ENCODE measurements at regions not wholly inside any gene's neighbourhood (a gene's known extent, or its start where the extent isn't known, plus 50 kb on each side); places are given as distances from the start of the nearest gene placed in this dataset.

DNA sequence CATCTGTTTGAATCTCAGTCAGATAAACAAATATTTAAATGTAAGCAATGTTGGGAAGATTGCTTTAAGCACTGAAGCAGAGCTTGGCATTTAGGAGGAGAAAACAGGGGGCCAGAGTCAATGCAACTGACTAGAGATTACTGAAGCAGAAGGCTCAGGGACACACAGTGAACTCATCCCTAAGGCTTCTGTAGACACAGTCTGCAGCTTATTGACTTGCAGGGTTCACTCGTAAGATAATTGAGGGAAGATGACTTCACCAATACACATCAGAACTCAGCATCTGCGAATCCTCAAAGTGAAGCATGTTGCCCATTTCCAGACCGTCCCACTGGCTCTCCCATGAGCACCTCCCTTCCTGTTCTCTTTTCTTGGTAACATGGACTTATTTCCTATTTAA, 363.4 kb upstream of the PFKP start:
- Histone ChIP-seq H3K27me3 (ENCODE audit: insufficient read depth, low read length) (no peaks in the 10 kb centered on the region), H3K79me2 (ENCODE audit: insufficient read depth, low read length) (no peaks in the 10 kb centered on the region), H3K4me2 (ENCODE audit: insufficient read depth, low read length) (no peak overlapping the region), H3K4me1 (ENCODE audit: insufficient read depth, low read length) (no peaks in the 10 kb centered on the region), H3K9me3 (ENCODE audit: low read depth, low read length) (no peaks in the 10 kb centered on the region), H4K20me1 (ENCODE audit: insufficient read depth, low read length) (no peaks in the 10 kb centered on the region), H2AFZ (ENCODE audit: low read length) (no peak overlapping the region), H3K4me3 (ENCODE audit: insufficient read depth, low read length) (no peak overlapping the region), H3K27ac (ENCODE audit: low read depth, low read length) (no peak overlapping the region), H3K36me3 (ENCODE audit: insufficient read depth, low read length) (no peaks in the 10 kb centered on the region)
- TF ChIP-seq, protein P1, sequence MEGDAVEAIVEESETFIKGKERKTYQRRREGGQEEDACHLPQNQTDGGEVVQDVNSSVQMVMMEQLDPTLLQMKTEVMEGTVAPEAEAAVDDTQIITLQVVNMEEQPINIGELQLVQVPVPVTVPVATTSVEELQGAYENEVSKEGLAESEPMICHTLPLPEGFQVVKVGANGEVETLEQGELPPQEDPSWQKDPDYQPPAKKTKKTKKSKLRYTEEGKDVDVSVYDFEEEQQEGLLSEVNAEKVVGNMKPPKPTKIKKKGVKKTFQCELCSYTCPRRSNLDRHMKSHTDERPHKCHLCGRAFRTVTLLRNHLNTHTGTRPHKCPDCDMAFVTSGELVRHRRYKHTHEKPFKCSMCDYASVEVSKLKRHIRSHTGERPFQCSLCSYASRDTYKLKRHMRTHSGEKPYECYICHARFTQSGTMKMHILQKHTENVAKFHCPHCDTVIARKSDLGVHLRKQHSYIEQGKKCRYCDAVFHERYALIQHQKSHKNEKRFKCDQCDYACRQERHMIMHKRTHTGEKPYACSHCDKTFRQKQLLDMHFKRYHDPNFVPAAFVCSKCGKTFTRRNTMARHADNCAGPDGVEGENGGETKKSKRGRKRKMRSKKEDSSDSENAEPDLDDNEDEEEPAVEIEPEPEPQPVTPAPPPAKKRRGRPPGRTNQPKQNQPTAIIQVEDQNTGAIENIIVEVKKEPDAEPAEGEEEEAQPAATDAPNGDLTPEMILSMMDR (IDR thresholded peaks at IDR 0.05; ENCODE audit: extremely low read depth, low read depth, low read length) = no peak
- no peak for DNase-seq (ENCODE audit: insufficient read length, low spot score, missing footprints)

DNA sequence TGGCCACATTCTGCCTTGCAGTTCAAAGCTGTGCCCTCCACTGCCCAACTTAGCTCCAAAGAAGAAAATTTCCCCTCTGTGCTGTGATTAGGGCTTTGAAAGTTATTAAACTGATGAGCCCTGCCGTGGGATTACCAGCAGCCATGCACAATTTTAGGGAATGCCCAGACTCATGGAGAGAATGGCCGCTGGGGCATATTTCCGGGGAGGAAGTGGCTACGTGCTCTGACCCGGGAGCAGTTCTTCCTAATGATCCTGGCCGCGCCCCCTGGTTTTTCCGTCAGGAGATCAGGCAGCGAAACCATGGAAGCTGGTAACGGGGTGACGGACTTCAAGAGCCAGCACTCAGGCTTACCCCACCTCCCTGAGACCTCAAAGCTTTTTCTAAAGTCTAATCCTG, 365.5 kb upstream of the PFKP start:
- Histone ChIP-seq H4K20me1 (ENCODE audit: insufficient read depth, low read length) (no peaks in the 10 kb centered on the region), H3K9me3 (ENCODE audit: low read depth, low read length) (no peaks in the 10 kb centered on the region), H3K4me3 (ENCODE audit: insufficient read depth, low read length) (no peak overlapping the region), H3K36me3 (ENCODE audit: insufficient read depth, low read length) (no peaks in the 10 kb centered on the region), H2AFZ (ENCODE audit: low read length) (no peak overlapping the region), H3K4me1 (ENCODE audit: insufficient read depth, low read length) (no peaks in the 10 kb centered on the region), H3K27ac (ENCODE audit: low read depth, low read length) (no peak overlapping the region), H3K4me2 (ENCODE audit: insufficient read depth, low read length) (no peak overlapping the region), H3K27me3 (ENCODE audit: insufficient read depth, low read length) (no peaks in the 10 kb centered on the region), H3K79me2 (ENCODE audit: insufficient read depth, low read length) (no peaks in the 10 kb centered on the region)
- no peak for DNase-seq (ENCODE audit: insufficient read length, low spot score, missing footprints)
- TF ChIP-seq, protein P1 (IDR thresholded peaks at IDR 0.05; ENCODE audit: extremely low read depth, low read depth, low read length) = no peak

GRCh38 chr10:2700626-2701305, 366.6 kb upstream of the PFKP start:
- Histone ChIP-seq H3K27ac (ENCODE audit: low read depth, low read length) (no peak overlapping the region), H4K20me1 (ENCODE audit: insufficient read depth, low read length) (no peaks in the 10 kb centered on the region), H3K79me2 (ENCODE audit: insufficient read depth, low read length) (no peaks in the 10 kb centered on the region), H3K36me3 (ENCODE audit: insufficient read depth, low read length) (no peaks in the 10 kb centered on the region), H3K4me1 (ENCODE audit: insufficient read depth, low read length) (no peaks in the 10 kb centered on the region), H3K4me3 (ENCODE audit: insufficient read depth, low read length) (no peak overlapping the region), H3K4me2 (ENCODE audit: insufficient read depth, low read length) (no peak overlapping the region), H2AFZ (ENCODE audit: low read length) (no peak overlapping the region), H3K27me3 (ENCODE audit: insufficient read depth, low read length) (no peaks in the 10 kb centered on the region), H3K9me3 (ENCODE audit: low read depth, low read length) (no peaks in the 10 kb centered on the region)
- DNase-seq (ENCODE audit: insufficient read length, low spot score, missing footprints) = no peak
- TF ChIP-seq, protein P1 (IDR thresholded peaks at IDR 0.05; ENCODE audit: extremely low read depth, low read depth, low read length) = no peak

DNA sequence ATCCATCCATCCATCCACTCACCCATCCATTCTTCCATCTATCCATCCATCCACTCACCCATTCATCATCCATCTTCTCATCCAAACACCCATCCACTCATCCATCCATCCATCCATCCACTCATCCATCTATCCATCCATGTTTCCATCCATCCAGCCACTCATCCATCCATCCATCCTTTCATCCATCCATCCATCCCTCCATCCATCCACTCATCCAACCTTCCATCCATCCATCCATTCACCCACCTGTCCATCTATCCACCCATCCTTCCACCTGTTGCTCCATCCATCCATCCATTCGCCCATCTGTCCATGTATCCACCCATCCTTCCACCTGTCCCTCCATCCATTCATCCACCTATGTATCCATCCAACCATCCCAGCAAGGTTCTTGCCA, 378.4 kb upstream of the PFKP start:
- no peaks in the 10 kb centered on the region for H3K4me1 ChIP-seq (ENCODE audit: insufficient read depth, low read length)
- no peaks in the 10 kb centered on the region for H3K36me3 ChIP-seq (ENCODE audit: insufficient read depth, low read length)
- no peaks in the 10 kb centered on the region for H3K79me2 ChIP-seq (ENCODE audit: insufficient read depth, low read length)
- H3K9me3 ChIP-seq (ENCODE audit: low read depth, low read length) = peaks cover 5% of the 10 kb centered on the region
- no peak overlapping the region for H3K4me3 ChIP-seq (ENCODE audit: insufficient read depth, low read length)
- no peaks in the 10 kb centered on the region for H3K27me3 ChIP-seq (ENCODE audit: insufficient read depth, low read length)
- no peak overlapping the region for H2AFZ ChIP-seq (ENCODE audit: low read length)
- H3K27ac ChIP-seq (ENCODE audit: low read depth, low read length) = no peak overlapping the region
- no peak overlapping the region for H3K4me2 ChIP-seq (ENCODE audit: insufficient read depth, low read length)
- TF ChIP-seq, protein P1 (IDR thresholded peaks at IDR 0.05; ENCODE audit: extremely low read depth, low read depth, low read length) = no peak
- no peaks in the 10 kb centered on the region for H4K20me1 ChIP-seq (ENCODE audit: insufficient read depth, low read length)
- DNase-seq (ENCODE audit: insufficient read length, low spot score, missing footprints) = no peak

All from osteoblast (primary cell).